NT2/D1 (cell line): ENCODE measurements at regions not wholly inside any gene's neighbourhood (a gene's known extent, or its start where the extent isn't known, plus 50 kb on each side); places are given as distances from the start of the nearest gene placed in this dataset.

Experiments used
- DNase-seq: peaks from one replicate; pipeline ENCODE4 v3.0.0-alpha.2; 2011; ENCODE audit warnings: low read depth, low spot score
- H3K27me3 ChIP-seq: 2 replicates; pipeline ENCODE4 v1.6.0; 2011; ENCODE audit warnings: mild to moderate bottlenecking; ENCODE audit not compliant: insufficient read length, insufficient read depth
- H3K36me3 ChIP-seq: 2 replicates; pipeline ENCODE4 v1.6.1; 2011; ENCODE audit warnings: mild to moderate bottlenecking, low read length, mixed read lengths; ENCODE audit not compliant: insufficient read depth, insufficient read length
- H3K4me1 ChIP-seq: 2 replicates; pipeline ENCODE4 v1.5.1; 2011; ENCODE audit not compliant: insufficient read depth, insufficient read length
- H3K4me3 ChIP-seq: 2 replicates; pipeline ENCODE4 v1.5.1; 2011; ENCODE audit warnings: low read depth; ENCODE audit not compliant: insufficient read length
- H3K9ac ChIP-seq: 2 replicates; pipeline ENCODE4 v1.6.0; 2011; ENCODE audit warnings: low read depth; ENCODE audit not compliant: insufficient read length
- H3K9me3 ChIP-seq: 2 replicates; pipeline ENCODE4 v1.5.1; 2011; ENCODE audit warnings: mild to moderate bottlenecking, low read length; ENCODE audit not compliant: insufficient read depth
- SUZ12 ChIP-seq: IDR thresholded peaks from 2 replicates; pipeline ENCODE4 v1.6.1; 2011; ENCODE audit not compliant: insufficient read length, insufficient read depth; ENCODE audit errors: extremely low read depth
- YY1 ChIP-seq: IDR thresholded peaks from 2 replicates; pipeline ENCODE4 v1.6.1; 2011; ENCODE audit not compliant: insufficient read length, insufficient read depth
- ZNF274 ChIP-seq: IDR thresholded peaks from 2 replicates; pipeline ENCODE4 v1.6.1; 2011; ENCODE audit warnings: mild to moderate bottlenecking, low read depth, low read length

- TF ChIP-seq ZNF274 (no peak), SUZ12 (no peak), YY1 (no peak)
- H3K4me3 ChIP-seq: no peak overlapping the region
- no peak overlapping the region for H3K9ac ChIP-seq
- no peak for DNase-seq
- peaks cover 4% of the 10 kb centered on the region for H3K4me1 ChIP-seq
- H3K36me3 ChIP-seq: no peaks in the 10 kb centered on the region
- H3K9me3 ChIP-seq: no peaks in the 10 kb centered on the region; the same call in 1 of the 2 replicates
- H3K27me3 ChIP-seq: no peaks in the 10 kb centered on the region
These were observed 308.5 kb downstream of the LMX1A start for GRCh38 chr1:165047994-165048393.

- H3K4me1 ChIP-seq: peaks cover 4% of the 10 kb centered on the region
- no peak overlapping the region for H3K4me3 ChIP-seq
- H3K9me3 ChIP-seq: no peaks in the 10 kb centered on the region
- no peaks in the 10 kb centered on the region for H3K27me3 ChIP-seq
- no peak for TF ChIP-seq ZNF274
- TF ChIP-seq YY1: no peak
- no peak for TF ChIP-seq SUZ12
- no peak overlapping the region for H3K9ac ChIP-seq
- no peaks in the 10 kb centered on the region for H3K36me3 ChIP-seq
- DNase-seq: no peak
These were observed 310.6 kb downstream of the LMX1A start for GRCh38 chr1:165045902-165046301.

- no peak for DNase-seq
- TF ChIP-seq SUZ12 (no peak), ZNF274 (no peak), YY1 (no peak)
- Histone ChIP-seq H3K9me3 (no peaks in the 10 kb centered on the region), H3K9ac (no peak overlapping the region), H3K27me3 (no peaks in the 10 kb centered on the region), H3K36me3 (no peaks in the 10 kb centered on the region), H3K4me1 (no peaks in the 10 kb centered on the region), H3K4me3 (no peak overlapping the region)
These were observed 315.9 kb downstream of the LMX1A start for GRCh38 chr1:165040641-165041040.

- no peaks in the 10 kb centered on the region for H3K27me3 ChIP-seq
- DNase-seq: no peak
- H3K9ac ChIP-seq: no peak overlapping the region
- H3K4me3 ChIP-seq: no peak overlapping the region
- no peaks in the 10 kb centered on the region for H3K4me1 ChIP-seq
- no peaks in the 10 kb centered on the region for H3K36me3 ChIP-seq
- no peaks in the 10 kb centered on the region for H3K9me3 ChIP-seq
- no peak for TF ChIP-seq SUZ12
- no peak for TF ChIP-seq YY1
- TF ChIP-seq ZNF274: no peak
These were observed 316.5 kb downstream of the LMX1A start for GRCh38 chr1:165039996-165040395.

GRCh38 chr1:165036403-165036802, 320.1 kb downstream of the LMX1A start:
- H3K9ac ChIP-seq: no peak overlapping the region
- no peak overlapping the region for H3K4me3 ChIP-seq
- no peak for DNase-seq
- H3K27me3 ChIP-seq: no peaks in the 10 kb centered on the region
- no peaks in the 10 kb centered on the region for H3K36me3 ChIP-seq
- H3K9me3 ChIP-seq: no peaks in the 10 kb centered on the region
- TF ChIP-seq YY1 (no peak), ZNF274 (no peak), SUZ12 (no peak)
- no peaks in the 10 kb centered on the region for H3K4me1 ChIP-seq

- DNase-seq: no peak
- no peak overlapping the region for H3K9ac ChIP-seq
- TF ChIP-seq YY1: no peak
- H3K9me3 ChIP-seq: no peaks in the 10 kb centered on the region
- no peaks in the 10 kb centered on the region for H3K36me3 ChIP-seq
- H3K27me3 ChIP-seq: no peaks in the 10 kb centered on the region
- H3K4me3 ChIP-seq: no peak overlapping the region
- no peaks in the 10 kb centered on the region for H3K4me1 ChIP-seq
These were observed 322.2 kb downstream of the LMX1A start for GRCh38 chr1:165034136-165034809.

- Histone ChIP-seq H3K4me3 (no peak overlapping the region), H3K9me3 (no peaks in the 10 kb centered on the region), H3K36me3 (no peaks in the 10 kb centered on the region), H3K4me1 (no peaks in the 10 kb centered on the region), H3K27me3 (no peaks in the 10 kb centered on the region), H3K9ac (no peak overlapping the region)
- TF ChIP-seq ZNF274 (no peak), SUZ12 (no peak), YY1 (no peak)
- no peak for DNase-seq
These were observed 325.5 kb downstream of the LMX1A start for GRCh38 chr1:165031001-165031400.
